ENCODE measurements at regions not wholly inside any gene's neighbourhood (a gene's known extent, or its start where the extent isn't known, plus 50 kb on each side); places are given as distances from the start of the nearest gene placed in this dataset.
"Not testable (repeated sequence)": the region's sequence is repeated elsewhere in the genome, so short reads cannot be mapped to it uniquely, and the experiment has no call there.

- intact Hi-C loops (cut with DNase I): no loop called here
- peaks cover 0 to 5% (median 2%) of the 10 kb centered on the region in 4 donors for H3K27me3 ChIP-seq
Observed at GRCh38 chrX:137929951-137930350, 364.0 kb downstream of the ZIC3 start.

GRCh38 chrX:137930533-137930932 lies 364.6 kb downstream of the ZIC3 start:
- DNase-seq (no peak), FAIRE-seq (no peak), ATAC-seq (no peak)
- no peaks in the 10 kb centered on the region for H3K9me3 ChIP-seq
- 7 to 15% methylated on average over 2 of the region's 2 CpGs for WGBS, 2 donors
- intact Hi-C loops (cut with DNase I): no loop called here
- no peaks in the 10 kb centered on the region for H3K36me3 ChIP-seq
- peaks cover 0 to 5% (median 2%) of the 10 kb centered on the region in 4 donors for H3K27me3 ChIP-seq
- TF ChIP-seq CTCF (IDR thresholded peaks at IDR 0.05): no peak
- H3K4me1 ChIP-seq: no peaks in the 10 kb centered on the region
- H3K27ac ChIP-seq: no peak overlapping the region
- H3K4me3 ChIP-seq: no peak overlapping the region

More at GRCh38 chrX:137929951-137930350, 364.0 kb downstream of the ZIC3 start:
- FAIRE-seq (no peak), DNase-seq (no peak), ATAC-seq (peak in 1 of 4 donors; percentile 62)
- Histone ChIP-seq H3K36me3 (no peaks in the 10 kb centered on the region), H3K4me1 (no peaks in the 10 kb centered on the region), H3K9me3 (no peaks in the 10 kb centered on the region), H3K4me3 (no peak overlapping the region), H3K27ac (no peak overlapping the region)
- WGBS, 2 donors: 10 to 27% methylated on average over 2 of the region's 2 CpGs
- no peak for TF ChIP-seq CTCF (IDR thresholded peaks at IDR 0.05)

DNA sequence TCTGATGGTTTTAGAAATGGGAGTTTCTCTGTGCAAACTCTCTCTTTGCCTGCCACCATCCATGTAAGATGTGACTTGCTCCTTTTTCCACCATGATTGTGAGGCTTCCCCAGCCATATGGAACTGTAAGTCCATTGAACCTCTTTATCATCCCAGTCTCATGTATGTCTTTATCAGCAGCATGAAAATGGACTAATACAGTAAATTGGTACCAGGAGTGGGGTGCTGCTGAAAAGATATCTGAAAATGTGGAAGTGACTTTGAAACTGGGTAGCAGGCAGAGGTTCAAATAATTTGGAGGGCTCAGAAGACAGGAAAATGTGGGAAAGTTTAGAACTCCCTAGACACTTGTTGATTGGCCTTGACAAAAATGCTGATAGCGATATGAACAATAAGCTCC lies 368.3 kb downstream of the ZIC3 start:
- H3K36me3 ChIP-seq; H3K9me3 ChIP-seq; DNase-seq; intact Hi-C loops (cut with DNase I); ATAC-seq; H3K4me3 ChIP-seq; H3K4me1 ChIP-seq; H3K27ac ChIP-seq; H3K27me3 ChIP-seq; FAIRE-seq: not testable (repeated sequence)
- 69 to 85% methylated on average over 1 of the region's 1 CpG for WGBS, 2 donors

GRCh38 chrX:137934887-137935286 lies 369.0 kb downstream of the ZIC3 start:
- ATAC-seq; H3K36me3 ChIP-seq; H3K27ac ChIP-seq; H3K27me3 ChIP-seq; intact Hi-C loops (cut with DNase I); H3K9me3 ChIP-seq; H3K4me3 ChIP-seq; FAIRE-seq; H3K4me1 ChIP-seq: not testable (repeated sequence)
- DNase-seq: peak in 1 of 6 donors; percentile 24
- WGBS, 2 donors: 77 to 85% methylated on average over 4 of the region's 4 CpGs

GRCh38 chrX:137945470-137945869 lies 379.5 kb downstream of the ZIC3 start:
- Histone ChIP-seq H3K4me1 (no peaks in the 10 kb centered on the region), H3K27me3 (no peaks in the 10 kb centered on the region), H3K4me3 (no peak overlapping the region), H3K9me3 (no peaks in the 10 kb centered on the region), H3K27ac (no peak overlapping the region), H3K36me3 (no peaks in the 10 kb centered on the region)
- no peak for ATAC-seq
- FAIRE-seq: no peak
- DNase-seq: no peak
- intact Hi-C loops (cut with DNase I): no loop called here
- 28 to 36% methylated on average over 6 of the region's 6 CpGs for WGBS, 2 donors
- no peak for TF ChIP-seq CTCF (IDR thresholded peaks at IDR 0.05)

GRCh38 chrX:137969191-137969590 lies 403.3 kb downstream of the ZIC3 start:
- no peak for TF ChIP-seq CTCF (IDR thresholded peaks at IDR 0.05)
- H3K27ac ChIP-seq: no peak overlapping the region
- intact Hi-C loops (cut with DNase I): no loop called here
- H3K4me3 ChIP-seq: no peak overlapping the region
- peaks cover 0 to 6% (median 0%) of the 10 kb centered on the region in 4 donors for H3K27me3 ChIP-seq
- H3K36me3 ChIP-seq: no peaks in the 10 kb centered on the region
- ATAC-seq (no peak), FAIRE-seq (no peak), DNase-seq (no peak)
- no peaks in the 10 kb centered on the region for H3K9me3 ChIP-seq
- H3K4me1 ChIP-seq: no peaks in the 10 kb centered on the region
